HG03196 (cell line): ENCODE measurements at regions not wholly inside any gene's neighbourhood (a gene's known extent, or its start where the extent isn't known, plus 50 kb on each side); places are given as distances from the start of the nearest gene placed in this dataset.

Source experiments
- ATAC-seq: cut with Tn5 transposase; IDR thresholded peaks from one replicate; pipeline ENCODE4 v1.9.1; 2021; ENCODE audit not compliant: unreplicated experiment

- ATAC-seq = no peak
Measured at GRCh38 chr4:156710365-156711192, 261.0 kb downstream of the PDGFC start.

DNA sequence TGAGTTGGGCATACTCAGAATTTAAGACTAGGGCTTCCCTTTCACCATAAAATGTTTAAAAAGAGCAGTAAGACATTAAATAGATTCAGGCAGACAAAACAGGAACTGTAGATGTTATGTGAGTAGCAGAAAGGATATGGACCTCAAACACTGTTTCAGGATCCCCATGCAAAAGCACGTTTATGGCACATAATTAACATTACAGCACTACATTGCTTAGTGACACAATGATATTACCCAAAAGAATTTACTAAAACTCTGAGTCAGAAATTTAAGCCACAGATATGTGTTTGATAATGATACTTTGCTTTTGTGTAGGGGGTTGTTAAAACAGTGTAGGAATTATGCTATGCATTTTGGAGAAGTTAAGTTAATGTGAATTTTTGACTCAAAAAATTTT lies 266.3 kb downstream of the PDGFC start:
- no peak for ATAC-seq

DNA sequence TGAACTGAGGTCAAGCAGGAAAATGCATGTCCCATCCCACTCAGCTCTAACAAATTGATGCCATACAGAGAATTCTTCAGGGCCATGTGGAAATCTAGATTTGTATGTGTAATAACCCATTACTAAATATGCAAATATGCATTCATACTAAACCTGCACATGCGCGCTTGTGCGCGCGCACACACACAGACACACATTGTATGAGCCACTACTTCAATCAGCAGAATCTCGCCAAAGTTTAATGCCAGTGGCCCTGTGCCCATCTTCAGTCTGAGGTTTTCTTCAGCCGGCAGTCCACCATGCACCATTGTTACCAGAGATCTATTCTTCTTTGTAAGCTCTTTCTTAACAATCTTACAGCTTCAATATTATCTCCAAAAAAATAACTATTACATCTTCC lies 276.4 kb downstream of the PDGFC start:
- no peak for ATAC-seq

GRCh38 chr4:156694413-156694812 lies 277.2 kb downstream of the PDGFC start:
- ATAC-seq = no peak

- ATAC-seq = no peak
Measured at GRCh38 chr4:156693557-156693956, 278.0 kb downstream of the PDGFC start.

- ATAC-seq = no peak
Measured at GRCh38 chr4:156692016-156692415, 279.6 kb downstream of the PDGFC start.

- no peak for ATAC-seq
Measured at GRCh38 chr4:156690572-156690971, 281.0 kb downstream of the PDGFC start.

DNA sequence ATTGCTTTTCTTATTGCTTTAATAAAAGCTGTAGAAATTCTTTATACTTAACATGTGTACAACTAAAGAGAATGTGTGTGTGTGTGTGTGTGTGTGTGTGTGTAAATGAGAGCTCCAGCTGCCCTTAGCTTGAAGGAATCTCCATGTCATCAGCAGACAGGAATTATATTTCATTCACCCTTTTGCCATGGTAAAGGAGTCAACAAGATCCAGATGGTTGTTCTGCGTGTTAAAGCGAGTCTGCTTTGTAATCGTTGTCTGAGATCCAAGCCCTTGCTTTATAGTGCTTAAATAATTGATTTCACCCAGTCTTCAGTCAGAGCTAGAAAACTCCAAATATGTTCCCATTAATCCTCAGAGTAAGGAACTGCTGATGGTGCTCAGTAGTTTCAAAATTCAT lies 285.5 kb downstream of the PDGFC start:
- no peak for ATAC-seq

DNA sequence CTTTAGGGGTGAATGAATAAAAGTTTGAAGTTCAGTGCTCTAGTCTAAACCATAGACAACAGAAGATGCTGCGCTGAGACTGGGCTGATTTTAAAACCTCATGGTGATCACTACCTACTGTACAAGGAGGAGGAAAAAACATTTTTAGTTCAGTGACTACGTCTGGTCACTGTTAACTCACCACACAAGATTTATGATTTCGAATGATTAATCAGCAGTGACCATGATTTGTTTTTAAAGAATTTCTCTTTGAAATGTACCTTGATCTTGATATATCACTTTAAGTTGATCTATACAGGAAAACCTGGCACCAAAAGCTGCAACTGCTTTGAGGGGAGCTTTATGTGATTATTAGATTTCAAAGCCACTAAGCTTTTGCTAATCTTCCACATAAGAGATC lies 286.3 kb downstream of the PDGFC start:
- ATAC-seq = no peak

- no peak for ATAC-seq
Measured at GRCh38 chr4:156677656-156678055, 293.9 kb downstream of the PDGFC start.

DNA sequence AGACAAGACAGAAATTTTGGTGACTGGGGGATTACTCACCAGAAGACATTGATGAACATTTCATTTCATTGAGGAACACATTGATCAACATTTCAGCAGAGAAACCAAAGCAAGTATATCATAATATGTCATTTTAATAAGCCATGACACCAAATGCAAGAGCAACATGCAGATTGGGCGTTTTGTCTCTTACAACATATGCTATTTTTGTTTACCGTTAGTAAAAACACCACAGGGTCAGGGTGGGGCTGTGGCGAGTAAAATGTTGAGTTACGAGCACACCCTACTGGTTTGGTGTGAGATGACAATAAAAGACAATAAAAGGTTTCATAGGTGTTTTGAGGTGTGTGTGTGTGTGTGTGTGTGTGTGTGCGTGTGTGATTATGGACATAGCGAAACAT lies 294.5 kb downstream of the PDGFC start:
- no peak for ATAC-seq

DNA sequence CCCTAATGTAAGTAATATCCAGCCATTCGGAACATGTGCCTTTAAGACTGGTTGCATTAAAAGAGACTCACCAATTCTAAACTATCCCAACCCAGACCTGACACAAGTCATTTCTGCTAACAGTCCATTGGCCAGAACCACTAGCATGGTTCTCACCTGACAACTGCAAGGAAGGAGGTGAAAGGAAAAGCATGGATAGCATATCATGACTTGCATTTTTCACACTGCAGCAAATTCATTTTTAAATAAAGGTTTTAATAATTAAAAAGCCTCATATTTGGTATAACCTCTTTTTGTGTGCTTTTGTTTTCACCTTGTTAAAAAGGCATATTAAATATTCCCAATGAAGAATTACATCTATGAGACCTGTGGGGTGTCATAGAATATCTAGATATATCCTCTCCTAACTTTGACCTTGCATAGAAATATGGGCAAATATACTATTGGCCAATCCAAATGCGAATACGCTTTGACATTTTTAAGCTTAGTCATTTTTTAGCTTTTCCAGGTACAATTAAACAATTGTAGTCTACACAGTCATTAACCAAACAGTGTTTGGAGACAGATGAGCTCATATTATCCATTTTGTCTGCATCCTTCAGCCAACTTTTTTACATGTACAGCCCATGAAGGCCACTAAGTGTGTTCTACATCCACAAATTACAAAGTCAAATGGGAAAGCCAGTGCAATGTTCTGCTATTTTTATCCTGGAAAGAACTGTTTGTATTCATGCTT lies 295.3 kb downstream of the PDGFC start:
- ATAC-seq = no peak

DNA sequence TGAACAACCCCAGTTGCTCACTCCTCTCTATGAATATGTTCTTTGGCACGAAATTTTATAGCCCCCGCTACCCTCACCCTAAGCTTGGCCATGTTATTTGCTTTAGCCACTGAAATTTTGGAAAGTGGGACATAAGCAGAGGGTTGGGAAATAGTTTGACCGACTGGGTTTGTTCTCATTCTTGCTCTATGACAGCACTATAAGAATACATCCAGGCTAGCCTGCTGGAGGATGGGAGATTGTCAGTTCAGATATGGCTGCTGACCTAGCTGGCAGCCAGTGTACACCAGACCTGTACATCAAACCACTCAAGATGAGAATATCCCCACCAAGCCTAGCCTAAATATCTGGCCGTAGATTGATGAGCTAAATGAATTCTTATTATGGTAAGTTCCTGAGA lies 298.1 kb downstream of the PDGFC start:
- ATAC-seq = no peak

- ATAC-seq = no peak
Measured at GRCh38 chr4:156672492-156673305, 298.9 kb downstream of the PDGFC start.

DNA sequence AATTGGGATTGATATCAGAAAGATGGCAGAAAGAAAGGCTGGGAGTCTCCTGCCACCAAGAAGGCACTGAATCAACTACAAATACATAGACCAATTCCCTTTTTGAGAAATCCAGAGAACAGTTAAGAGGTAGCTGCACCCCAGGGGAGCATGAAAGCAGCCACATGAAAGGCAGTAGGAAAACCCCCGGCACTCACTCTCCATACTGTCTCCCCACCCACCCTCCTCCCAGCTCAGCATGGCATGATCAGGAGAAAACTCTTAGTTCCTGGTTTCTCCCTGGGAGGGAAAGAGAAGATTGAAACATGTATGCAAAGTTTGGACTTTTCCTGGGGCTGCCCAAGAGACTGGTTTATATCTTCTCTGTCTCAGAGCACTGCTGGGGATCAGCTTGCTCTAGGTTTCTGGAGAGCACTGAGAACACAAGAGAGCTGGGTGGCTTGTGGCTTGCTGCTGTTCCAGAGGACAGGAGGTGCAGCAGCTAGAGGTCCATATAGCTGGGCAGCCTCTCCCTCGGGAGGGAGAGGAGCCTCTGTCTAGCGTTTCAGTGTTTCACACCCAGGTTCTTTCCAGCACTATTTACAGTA lies 305.7 kb downstream of the PDGFC start:
- ATAC-seq = no peak

DNA sequence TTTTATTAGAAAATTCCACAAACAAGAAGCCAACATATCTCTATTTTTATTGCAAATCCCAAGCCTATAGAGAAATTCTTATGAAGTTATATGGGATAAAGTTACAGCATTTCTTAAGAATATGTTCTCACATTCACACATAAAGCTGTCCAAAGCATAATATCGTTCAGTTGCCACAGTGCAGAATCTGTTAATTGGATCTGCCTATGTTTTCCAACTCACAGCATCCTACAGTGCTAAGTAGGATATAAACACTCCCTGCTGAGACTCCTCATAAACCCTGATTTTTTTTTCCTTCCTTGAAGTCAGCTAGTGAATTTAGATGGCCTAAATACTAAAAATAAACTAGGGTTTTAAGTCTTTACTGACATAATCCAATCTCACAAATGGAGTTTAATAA lies 307.9 kb downstream of the PDGFC start:
- no peak for ATAC-seq

- ATAC-seq = no peak
Measured at GRCh38 chr4:156662921-156663320, 308.7 kb downstream of the PDGFC start.

GRCh38 chr4:156661555-156661954 lies 310.0 kb downstream of the PDGFC start:
- no peak for ATAC-seq

DNA sequence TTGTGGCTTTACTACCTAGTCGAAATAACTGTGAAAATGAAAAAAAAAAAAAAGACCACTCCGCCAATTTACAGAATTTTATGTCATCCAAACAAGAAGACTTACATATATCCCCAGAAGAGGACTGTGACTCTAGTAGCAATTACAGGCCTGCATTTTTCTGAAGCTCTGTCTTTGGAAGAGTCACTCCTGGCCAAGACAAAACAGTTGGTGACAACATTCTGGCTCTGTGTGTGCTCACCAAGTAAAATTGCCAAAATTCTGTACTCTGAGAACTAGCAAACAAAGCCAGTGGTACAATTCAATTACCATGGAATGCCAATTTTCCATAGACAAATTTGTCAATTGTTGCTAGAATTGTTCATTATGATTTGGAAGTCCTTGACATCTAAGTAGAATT lies 311.1 kb downstream of the PDGFC start:
- no peak for ATAC-seq

DNA sequence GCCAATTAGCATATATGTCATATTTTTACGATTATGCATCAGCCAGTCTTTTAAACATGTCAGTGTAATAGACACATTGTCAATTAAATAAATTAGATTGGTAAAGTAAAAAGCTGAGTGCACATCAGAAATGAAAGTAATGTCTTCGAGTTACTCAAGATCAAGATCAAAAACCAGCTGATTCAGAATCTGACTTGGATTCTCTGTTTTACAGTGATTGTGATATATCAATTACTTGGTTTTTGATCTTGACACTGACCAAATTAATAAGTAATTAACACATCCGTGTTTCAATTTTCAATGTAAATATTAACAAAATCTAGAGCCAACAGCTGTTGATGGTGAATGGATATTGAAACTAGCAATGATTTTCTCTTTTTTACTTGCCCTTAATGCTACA lies 311.6 kb downstream of the PDGFC start:
- ATAC-seq = no peak

DNA sequence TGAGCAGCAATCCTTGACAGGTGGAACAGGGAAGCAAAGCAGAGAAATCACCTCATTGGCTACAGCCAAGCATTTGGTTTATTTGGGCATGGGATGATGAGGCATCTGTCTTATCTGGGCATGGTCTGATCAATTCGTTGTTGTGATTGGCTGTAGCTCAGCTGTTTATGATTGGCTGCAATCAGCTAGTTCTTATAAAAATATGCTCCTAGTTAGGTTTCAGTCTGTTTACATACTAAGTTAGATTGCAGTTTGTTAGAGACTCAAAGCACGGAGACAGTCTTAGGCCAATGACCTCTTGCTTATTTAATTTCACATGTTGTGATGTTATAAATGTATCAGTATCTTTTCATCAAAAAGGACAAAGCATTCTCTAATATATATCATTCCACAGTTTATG lies 312.0 kb downstream of the PDGFC start:
- ATAC-seq = no peak
